Caco-2 (cell line): ENCODE measurements at regions not wholly inside any gene's neighbourhood (a gene's known extent, or its start where the extent isn't known, plus 50 kb on each side); places are given as distances from the start of the nearest gene placed in this dataset.

Experiments
- BruUV-seq: library from RNA; stranded (reverse); fragments of 400-500 nt; replicated peaks from 2 replicates; lab custom pipeline; 2021; lab: Mats Ljungman, UMichigan
- CTCF ChIA-PET: fragments of 300-600 bp; sonication (Branson Sonifier 250); formaldehyde crosslinking; loops from one replicate; lab custom pipeline; 2022; ENCODE audit warnings: antibody characterized with exemption; lab: Charles Lee
- POLR2A ChIA-PET: fragments of 300-600 bp; sonication (Branson Sonifier 250); formaldehyde crosslinking; loops from one replicate; lab custom pipeline; 2022; ENCODE audit warnings: antibody characterized with exemption; lab: Charles Lee
- DNase-seq, 2 experiments: peaks; one replicate each; pipeline versions ENCODE4 v3.0.0 to v3.0.0-alpha.2; 2020 to 2022
- H3K27me3 ChIP-seq: replicated peaks from 2 replicates; pipeline ENCODE4 v1.6.0; 2011; ENCODE audit warnings: low read length; ENCODE audit not compliant: control insufficient read depth, insufficient read depth
- H3K36me3 ChIP-seq: 2 replicates; pipeline ENCODE4 v1.5.1; 2011; ENCODE audit warnings: low read length; ENCODE audit not compliant: control insufficient read depth, insufficient read depth
- H3K4me1 ChIP-seq: fragments of 250-450 bp; sonication (Bioruptor Pico); 2 replicates; pipeline ENCODE4 v1.5.1; 2020; ENCODE audit warnings: mild to moderate bottlenecking
- H3K4me3 ChIP-seq: 2 replicates; pipeline ENCODE4 v1.5.1; 2011; ENCODE audit warnings: low read depth, mild to moderate bottlenecking, control low read depth, low read length
- H3K9me3 ChIP-seq: fragments of 250-450 bp; sonication (Bioruptor Pico); 2 replicates; pipeline ENCODE4 v1.5.1; 2020; ENCODE audit warnings: mild to moderate bottlenecking, moderate library complexity
- H3K27ac Mint-ChIP-seq: one replicate; pipeline ENCODE4 v1.8.0; 2022; ENCODE audit warnings: mixed read lengths; ENCODE audit not compliant: unreplicated experiment
- H3K27me3 Mint-ChIP-seq: one replicate; pipeline ENCODE4 v1.8.0; 2022; ENCODE audit warnings: mixed read lengths; ENCODE audit not compliant: insufficient read depth, unreplicated experiment
- H3K36me3 Mint-ChIP-seq: one replicate; pipeline ENCODE4 v1.8.0; 2022; ENCODE audit warnings: mild to moderate bottlenecking, mixed read lengths; ENCODE audit not compliant: insufficient read depth, unreplicated experiment
- H3K4me1 Mint-ChIP-seq: one replicate; pipeline ENCODE4 v1.8.0; 2022; ENCODE audit warnings: low read depth, mixed read lengths; ENCODE audit not compliant: unreplicated experiment
- H3K4me3 Mint-ChIP-seq: one replicate; pipeline ENCODE4 v1.8.0; 2022; ENCODE audit warnings: mild to moderate bottlenecking, moderate library complexity, mixed read lengths; ENCODE audit not compliant: unreplicated experiment
- H3K9me3 Mint-ChIP-seq: one replicate; pipeline ENCODE4 v1.8.0; 2022; ENCODE audit warnings: mixed read lengths; ENCODE audit not compliant: unreplicated experiment
- intact Hi-C: fragments of 100-400 bp; cut with micrococcal nuclease; formaldehyde crosslinking; loops from one replicate; pipeline ENCODE4 v1.10.0; 2022; ENCODE audit not compliant: unreplicated experiment
- TF ChIP-seq, protein P1 (sequence below), 2 experiments: fragments of 200-600 bp in 1 of 2; IDR thresholded peaks; 1 replicate in 1 of 2; 2 replicates in 1 of 2; pipeline versions ENCODE4 v1.5.1 to v1.8.0; 2011 to 2022; ENCODE audit warnings: antibody characterized with exemption in 1 of 2, control low read depth in 1 of 2, inconsistent platforms in 1 of 2, low read depth in 1 of 2, low read length in 1 of 2, mild to moderate bottlenecking in 1 of 2, moderate library complexity in 1 of 2; ENCODE audit not compliant: insufficient read depth in 1 of 2, severe bottlenecking in 1 of 2, unreplicated experiment in 1 of 2

DNA sequence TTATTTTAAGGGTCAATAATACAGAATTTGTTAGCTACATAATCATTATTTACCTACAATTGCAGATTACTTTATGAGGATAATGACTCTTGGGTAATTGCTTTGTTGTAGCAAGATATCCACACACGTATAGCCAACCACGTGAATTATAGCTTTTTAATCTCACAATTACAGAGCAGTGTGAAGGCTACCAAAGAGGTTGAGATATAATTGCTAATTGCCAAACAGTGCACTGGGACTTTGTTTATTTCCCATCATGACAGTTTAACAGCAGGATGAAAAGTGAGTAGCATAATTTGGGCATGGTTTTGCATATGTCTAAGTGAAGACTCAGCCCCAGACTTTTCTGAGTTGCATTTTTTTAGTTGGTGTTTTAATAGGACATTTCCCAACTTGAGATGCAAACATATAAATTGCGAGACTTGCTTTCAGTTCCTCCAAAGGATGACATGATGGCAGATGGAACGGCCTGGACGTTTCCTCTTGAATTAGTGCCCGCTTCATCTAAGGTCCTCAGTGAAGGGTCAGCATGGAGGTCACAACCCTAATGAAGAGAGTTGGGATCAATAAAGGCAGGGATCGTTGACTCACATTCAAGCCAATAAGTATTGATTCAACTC lies 180.7 kb upstream of the GPR26 start:
- DNase-seq = no peak
- TF ChIP-seq, protein P1, sequence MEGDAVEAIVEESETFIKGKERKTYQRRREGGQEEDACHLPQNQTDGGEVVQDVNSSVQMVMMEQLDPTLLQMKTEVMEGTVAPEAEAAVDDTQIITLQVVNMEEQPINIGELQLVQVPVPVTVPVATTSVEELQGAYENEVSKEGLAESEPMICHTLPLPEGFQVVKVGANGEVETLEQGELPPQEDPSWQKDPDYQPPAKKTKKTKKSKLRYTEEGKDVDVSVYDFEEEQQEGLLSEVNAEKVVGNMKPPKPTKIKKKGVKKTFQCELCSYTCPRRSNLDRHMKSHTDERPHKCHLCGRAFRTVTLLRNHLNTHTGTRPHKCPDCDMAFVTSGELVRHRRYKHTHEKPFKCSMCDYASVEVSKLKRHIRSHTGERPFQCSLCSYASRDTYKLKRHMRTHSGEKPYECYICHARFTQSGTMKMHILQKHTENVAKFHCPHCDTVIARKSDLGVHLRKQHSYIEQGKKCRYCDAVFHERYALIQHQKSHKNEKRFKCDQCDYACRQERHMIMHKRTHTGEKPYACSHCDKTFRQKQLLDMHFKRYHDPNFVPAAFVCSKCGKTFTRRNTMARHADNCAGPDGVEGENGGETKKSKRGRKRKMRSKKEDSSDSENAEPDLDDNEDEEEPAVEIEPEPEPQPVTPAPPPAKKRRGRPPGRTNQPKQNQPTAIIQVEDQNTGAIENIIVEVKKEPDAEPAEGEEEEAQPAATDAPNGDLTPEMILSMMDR (IDR thresholded peaks at IDR 0.05; ENCODE audit: insufficient read depth in 1 of 2, low read depth in 1 of 2, low read length in 1 of 2, severe bottlenecking in 1 of 2, unreplicated experiment in 1 of 2) = no peak
- Mint-ChIP-seq H3K27me3 (peaks cover 9% of the 10 kb centered on the region), H3K4me3 (no peak overlapping the region), H3K27ac (no peak overlapping the region), H3K9me3 (no peaks in the 10 kb centered on the region), H3K36me3 (no peaks in the 10 kb centered on the region), H3K4me1 (no peaks in the 10 kb centered on the region)
- BruUV-seq = no TSS peak
- no peaks in the 10 kb centered on the region for H3K9me3 ChIP-seq
- no peaks in the 10 kb centered on the region; the same call in 1 of the 2 replicates for H3K27me3 ChIP-seq
- no peaks in the 10 kb centered on the region for H3K4me1 ChIP-seq
- H3K4me3 ChIP-seq = no peak overlapping the region
- POLR2A ChIA-PET = no interaction called here
- intact Hi-C loops = no loop called here
- no peaks in the 10 kb centered on the region for H3K36me3 ChIP-seq
- CTCF ChIA-PET = no interaction called here

DNA sequence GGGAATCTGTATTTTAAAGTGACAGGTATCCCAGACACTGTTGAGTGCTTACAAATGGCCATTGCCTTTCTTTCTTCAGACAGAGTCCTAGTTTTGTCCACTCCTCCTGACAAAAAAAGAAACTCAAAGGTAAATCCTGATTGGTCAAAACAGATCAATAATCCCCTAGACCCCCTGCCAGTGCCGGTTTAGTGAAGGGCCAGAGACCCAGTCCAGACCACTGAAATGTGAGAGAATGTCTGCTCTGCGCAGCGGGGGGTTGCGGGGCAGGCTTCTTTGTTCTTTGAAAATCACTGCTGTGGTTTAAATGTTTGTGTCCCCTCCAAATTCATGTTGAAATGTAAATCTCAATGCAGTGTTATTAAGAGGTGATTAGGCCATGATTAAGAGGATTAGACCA lies 177.7 kb upstream of the GPR26 start:
- no peaks in the 10 kb centered on the region for H3K9me3 Mint-ChIP-seq
- no peaks in the 10 kb centered on the region; the same call in 1 of the 2 replicates for H3K27me3 ChIP-seq
- H3K4me1 ChIP-seq = no peaks in the 10 kb centered on the region
- ChIA-PET CTCF (no interaction called here), POLR2A (no interaction called here)
- H3K9me3 ChIP-seq = no peaks in the 10 kb centered on the region
- no peaks in the 10 kb centered on the region for H3K4me1 Mint-ChIP-seq
- DNase-seq = no peak
- no peaks in the 10 kb centered on the region for H3K36me3 Mint-ChIP-seq
- no TSS peak for BruUV-seq
- H3K4me3 Mint-ChIP-seq = no peak overlapping the region
- peaks cover 7% of the 10 kb centered on the region for H3K27me3 Mint-ChIP-seq
- H3K36me3 ChIP-seq = no peaks in the 10 kb centered on the region
- H3K4me3 ChIP-seq = no peak overlapping the region
- TF ChIP-seq, protein P1 (IDR thresholded peaks at IDR 0.05; ENCODE audit: insufficient read depth in 1 of 2, low read depth in 1 of 2, low read length in 1 of 2, severe bottlenecking in 1 of 2, unreplicated experiment in 1 of 2) = no peak
- intact Hi-C loops = no loop called here
- no peak overlapping the region for H3K27ac Mint-ChIP-seq

DNA sequence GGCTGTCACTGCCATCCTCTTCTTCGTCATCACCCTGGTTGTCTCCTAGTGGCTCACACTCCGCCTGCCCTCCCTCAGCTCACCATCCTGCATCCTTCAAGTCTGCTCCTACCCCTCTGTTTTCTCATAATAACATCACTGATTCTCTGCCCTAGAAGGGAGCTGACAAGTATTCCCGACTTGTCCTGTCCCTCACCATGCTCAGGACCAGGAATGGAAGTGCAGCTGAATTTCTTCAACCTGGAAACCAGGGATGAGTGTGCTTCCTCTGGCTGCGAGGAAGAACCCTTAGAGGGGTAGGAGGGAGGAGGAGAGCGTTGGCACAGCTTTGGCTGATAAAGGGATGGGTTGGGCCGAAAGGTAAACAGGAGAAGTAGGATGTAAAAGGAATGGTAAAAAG lies 174.8 kb upstream of the GPR26 start:
- intact Hi-C loops = no loop called here
- CTCF ChIA-PET = interaction anchor here (0.6 kb wide), 1 partner anchor 23 kb away, joined by 4 read pairs; no protein-coding TSS in a partner anchor
- Histone ChIP-seq H3K4me3 (no peak overlapping the region), H3K27me3 (no peaks in the 10 kb centered on the region), H3K9me3 (no peaks in the 10 kb centered on the region), H3K4me1 (no peaks in the 10 kb centered on the region), H3K36me3 (no peaks in the 10 kb centered on the region)
- POLR2A ChIA-PET = no interaction called here
- H3K9me3 Mint-ChIP-seq = no peaks in the 10 kb centered on the region
- no peaks in the 10 kb centered on the region for H3K36me3 Mint-ChIP-seq
- H3K27me3 Mint-ChIP-seq = peaks cover 19% of the 10 kb centered on the region
- H3K4me3 Mint-ChIP-seq = no peak overlapping the region
- no peak overlapping the region for H3K27ac Mint-ChIP-seq
- no peak for DNase-seq
- H3K4me1 Mint-ChIP-seq = no peaks in the 10 kb centered on the region
- TF ChIP-seq, protein P1 (IDR thresholded peaks at IDR 0.05; ENCODE audit: insufficient read depth in 1 of 2, low read depth in 1 of 2, low read length in 1 of 2, severe bottlenecking in 1 of 2, unreplicated experiment in 1 of 2) = no peak
- no TSS peak for BruUV-seq
